ENCODE measurements at regions not wholly inside any gene's neighbourhood (a gene's known extent, or its start where the extent isn't known, plus 50 kb on each side); places are given as distances from the start of the nearest gene placed in this dataset.

DNA sequence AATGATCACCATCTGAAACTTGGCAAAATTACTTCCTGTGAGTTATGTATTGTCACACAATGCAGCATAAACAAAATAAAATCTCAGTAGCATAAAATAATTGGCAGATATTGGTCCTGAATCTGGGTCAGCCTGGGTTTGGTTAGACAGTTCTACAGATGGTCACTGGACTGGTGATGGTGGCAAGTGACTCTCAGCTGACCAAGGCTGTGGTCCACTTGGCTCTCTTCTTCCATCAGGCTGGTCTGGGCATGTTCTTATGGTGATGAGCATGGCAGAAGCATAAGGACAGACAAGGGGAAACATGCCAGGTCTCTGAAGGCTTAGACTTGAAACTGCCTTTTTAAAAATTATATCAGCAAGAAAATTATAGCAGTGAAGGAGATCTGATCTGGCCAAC, 1205.0 kb upstream of the EPHA6 start:
- peaks cover 4% of the 10 kb centered on the region for H3K9me3 ChIP-seq (replicated peaks; ENCODE audit: low read length)

DNA sequence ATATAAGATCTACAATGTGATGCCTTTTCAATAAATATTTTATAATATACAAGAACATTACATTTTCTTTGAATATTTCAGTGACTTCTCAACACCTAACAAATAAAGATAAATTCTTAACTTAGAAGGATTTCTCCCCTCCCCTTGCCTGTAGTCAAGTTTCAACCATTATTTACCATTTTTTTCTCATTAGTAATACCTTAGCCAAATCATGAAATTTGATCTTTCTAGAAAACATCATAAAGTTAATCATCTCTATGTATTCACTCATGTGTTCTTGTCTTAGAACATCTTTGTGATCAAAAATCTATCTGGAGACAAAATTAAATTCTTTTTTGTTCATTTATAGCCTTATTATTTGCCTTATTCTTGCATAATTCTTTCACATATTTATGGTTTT, 1201.8 kb upstream of the EPHA6 start:
- Histone ChIP-seq H3K4me3 (ENCODE audit: low read length) (no peak overlapping the region), H3K4me2 (ENCODE audit: low read length) (no peak overlapping the region), H3K27me3 (ENCODE audit: control insufficient read depth, insufficient read depth, low read length) (no peaks in the 10 kb centered on the region), H3K36me3 (ENCODE audit: insufficient read depth, low read length) (no peaks in the 10 kb centered on the region), H3K9me3 (replicated peaks; ENCODE audit: low read length) (no peaks in the 10 kb centered on the region), H3K9ac (ENCODE audit: low read depth, low read length) (no peak overlapping the region), H3K4me1 (ENCODE audit: control insufficient read depth, insufficient read depth, low read length) (no peaks in the 10 kb centered on the region)

More for the DNA sequence above, 1205.0 kb upstream of the EPHA6 start:
- no peak overlapping the region for H3K4me2 ChIP-seq (ENCODE audit: low read length)
- no peaks in the 10 kb centered on the region for H3K4me1 ChIP-seq (ENCODE audit: control insufficient read depth, insufficient read depth, low read length)
- no peak overlapping the region for H3K4me3 ChIP-seq (ENCODE audit: low read length)
- no peaks in the 10 kb centered on the region for H3K36me3 ChIP-seq (ENCODE audit: insufficient read depth, low read length)
- H3K27me3 ChIP-seq (ENCODE audit: control insufficient read depth, insufficient read depth, low read length), result no peaks in the 10 kb centered on the region
- H3K9ac ChIP-seq (ENCODE audit: low read depth, low read length), result no peak overlapping the region

- Histone ChIP-seq H3K4me2 (ENCODE audit: low read length) (no peak overlapping the region), H3K36me3 (ENCODE audit: insufficient read depth, low read length) (no peaks in the 10 kb centered on the region), H3K4me3 (ENCODE audit: low read length) (no peak overlapping the region), H3K27me3 (ENCODE audit: control insufficient read depth, insufficient read depth, low read length) (no peaks in the 10 kb centered on the region), H3K4me1 (ENCODE audit: control insufficient read depth, insufficient read depth, low read length) (no peaks in the 10 kb centered on the region), H3K9me3 (replicated peaks; ENCODE audit: low read length) (peaks cover 4% of the 10 kb centered on the region), H3K9ac (ENCODE audit: low read depth, low read length) (no peak overlapping the region)
Measured at GRCh38 chr3:95613993-95614392, 1200.4 kb upstream of the EPHA6 start.

- no peak overlapping the region for H3K4me2 ChIP-seq (ENCODE audit: low read length)
- no peaks in the 10 kb centered on the region for H3K36me3 ChIP-seq (ENCODE audit: insufficient read depth, low read length)
- H3K4me1 ChIP-seq (ENCODE audit: control insufficient read depth, insufficient read depth, low read length), result no peaks in the 10 kb centered on the region
- H3K9ac ChIP-seq (ENCODE audit: low read depth, low read length), result no peak overlapping the region
- peaks cover 4% of the 10 kb centered on the region for H3K9me3 ChIP-seq (replicated peaks; ENCODE audit: low read length)
- no peak overlapping the region for H3K4me3 ChIP-seq (ENCODE audit: low read length)
- no peaks in the 10 kb centered on the region for H3K27me3 ChIP-seq (ENCODE audit: control insufficient read depth, insufficient read depth, low read length)
Measured at GRCh38 chr3:95615592-95616310, 1198.6 kb upstream of the EPHA6 start.

DNA sequence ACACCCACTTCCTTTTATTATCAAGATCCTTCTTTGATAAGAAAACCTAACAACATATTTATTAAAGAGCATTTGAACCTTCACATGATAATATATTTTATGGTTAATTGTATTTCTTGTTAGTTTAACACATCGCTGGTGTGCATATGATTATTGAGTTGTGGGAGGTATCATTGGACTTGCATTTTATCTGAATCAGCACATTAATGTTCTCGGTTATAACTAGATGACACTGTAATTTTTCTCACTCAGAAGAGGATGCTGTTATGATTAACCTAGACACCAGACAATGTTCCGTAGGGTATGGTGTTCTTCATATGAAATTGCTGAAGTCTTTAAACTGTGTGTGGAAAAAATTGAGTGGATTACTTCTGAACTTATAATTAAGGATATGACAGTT, 1188.3 kb upstream of the EPHA6 start:
- Histone ChIP-seq H3K9ac (ENCODE audit: low read depth, low read length) (no peak overlapping the region), H3K4me3 (ENCODE audit: low read length) (no peak overlapping the region), H3K9me3 (replicated peaks; ENCODE audit: low read length) (peaks cover 3% of the 10 kb centered on the region), H3K27me3 (ENCODE audit: control insufficient read depth, insufficient read depth, low read length) (no peaks in the 10 kb centered on the region), H3K36me3 (ENCODE audit: insufficient read depth, low read length) (no peaks in the 10 kb centered on the region), H3K4me1 (ENCODE audit: control insufficient read depth, insufficient read depth, low read length) (no peaks in the 10 kb centered on the region), H3K4me2 (ENCODE audit: low read length) (no peak overlapping the region)

- H3K9ac ChIP-seq (ENCODE audit: low read depth, low read length), result no peak overlapping the region
- H3K36me3 ChIP-seq (ENCODE audit: insufficient read depth, low read length), result no peaks in the 10 kb centered on the region
- peaks cover 3% of the 10 kb centered on the region for H3K9me3 ChIP-seq (replicated peaks; ENCODE audit: low read length)
- H3K4me2 ChIP-seq (ENCODE audit: low read length), result no peak overlapping the region
- no peak overlapping the region for H3K4me3 ChIP-seq (ENCODE audit: low read length)
- no peaks in the 10 kb centered on the region for H3K4me1 ChIP-seq (ENCODE audit: control insufficient read depth, insufficient read depth, low read length)
- no peaks in the 10 kb centered on the region for H3K27me3 ChIP-seq (ENCODE audit: control insufficient read depth, insufficient read depth, low read length)
Measured at GRCh38 chr3:95627293-95627692, 1187.1 kb upstream of the EPHA6 start.

- H3K4me3 ChIP-seq (ENCODE audit: low read length), result no peak overlapping the region
- H3K9ac ChIP-seq (ENCODE audit: low read depth, low read length), result no peak overlapping the region
- no peaks in the 10 kb centered on the region for H3K4me1 ChIP-seq (ENCODE audit: control insufficient read depth, insufficient read depth, low read length)
- no peak overlapping the region for H3K4me2 ChIP-seq (ENCODE audit: low read length)
- peaks cover 3% of the 10 kb centered on the region for H3K9me3 ChIP-seq (replicated peaks; ENCODE audit: low read length)
- no peaks in the 10 kb centered on the region for H3K36me3 ChIP-seq (ENCODE audit: insufficient read depth, low read length)
- H3K27me3 ChIP-seq (ENCODE audit: control insufficient read depth, insufficient read depth, low read length), result no peaks in the 10 kb centered on the region
Measured at GRCh38 chr3:95627697-95628096, 1186.7 kb upstream of the EPHA6 start.

GRCh38 chr3:95629802-95630201, 1184.6 kb upstream of the EPHA6 start:
- no peaks in the 10 kb centered on the region for H3K4me1 ChIP-seq (ENCODE audit: control insufficient read depth, insufficient read depth, low read length)
- H3K36me3 ChIP-seq (ENCODE audit: insufficient read depth, low read length), result no peaks in the 10 kb centered on the region
- H3K4me3 ChIP-seq (ENCODE audit: low read length), result no peak overlapping the region
- H3K9me3 ChIP-seq (replicated peaks; ENCODE audit: low read length), result no peaks in the 10 kb centered on the region
- H3K9ac ChIP-seq (ENCODE audit: low read depth, low read length), result no peak overlapping the region
- no peaks in the 10 kb centered on the region for H3K27me3 ChIP-seq (ENCODE audit: control insufficient read depth, insufficient read depth, low read length)
- H3K4me2 ChIP-seq (ENCODE audit: low read length), result no peak overlapping the region

DNA sequence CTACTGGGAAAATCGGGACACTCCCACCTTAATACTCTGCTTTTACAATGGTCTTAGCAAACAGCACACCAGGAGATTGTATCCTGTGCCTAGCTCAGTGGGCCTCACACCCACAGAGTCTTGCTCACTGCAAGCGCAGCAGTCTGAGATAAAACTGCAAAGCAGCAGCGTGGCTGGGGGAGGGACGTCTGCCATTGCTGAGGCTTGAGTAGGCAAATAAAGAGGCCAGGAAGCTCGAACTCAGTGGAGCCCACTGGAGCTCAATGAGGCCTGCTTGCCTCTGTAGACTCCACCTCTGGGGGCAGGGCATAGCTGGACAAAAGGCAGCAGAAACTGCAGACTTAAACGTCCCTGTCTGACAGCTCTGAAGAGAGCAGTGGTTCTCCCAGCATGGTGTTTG, 1169.1 kb upstream of the EPHA6 start:
- Histone ChIP-seq H3K9ac (ENCODE audit: low read depth, low read length) (no peak overlapping the region), H3K36me3 (ENCODE audit: insufficient read depth, low read length) (no peaks in the 10 kb centered on the region), H3K4me3 (ENCODE audit: low read length) (no peak overlapping the region), H3K9me3 (replicated peaks; ENCODE audit: low read length) (no peaks in the 10 kb centered on the region), H3K27me3 (ENCODE audit: control insufficient read depth, insufficient read depth, low read length) (no peaks in the 10 kb centered on the region), H3K4me2 (ENCODE audit: low read length) (no peak overlapping the region), H3K4me1 (ENCODE audit: control insufficient read depth, insufficient read depth, low read length) (no peaks in the 10 kb centered on the region)

DNA sequence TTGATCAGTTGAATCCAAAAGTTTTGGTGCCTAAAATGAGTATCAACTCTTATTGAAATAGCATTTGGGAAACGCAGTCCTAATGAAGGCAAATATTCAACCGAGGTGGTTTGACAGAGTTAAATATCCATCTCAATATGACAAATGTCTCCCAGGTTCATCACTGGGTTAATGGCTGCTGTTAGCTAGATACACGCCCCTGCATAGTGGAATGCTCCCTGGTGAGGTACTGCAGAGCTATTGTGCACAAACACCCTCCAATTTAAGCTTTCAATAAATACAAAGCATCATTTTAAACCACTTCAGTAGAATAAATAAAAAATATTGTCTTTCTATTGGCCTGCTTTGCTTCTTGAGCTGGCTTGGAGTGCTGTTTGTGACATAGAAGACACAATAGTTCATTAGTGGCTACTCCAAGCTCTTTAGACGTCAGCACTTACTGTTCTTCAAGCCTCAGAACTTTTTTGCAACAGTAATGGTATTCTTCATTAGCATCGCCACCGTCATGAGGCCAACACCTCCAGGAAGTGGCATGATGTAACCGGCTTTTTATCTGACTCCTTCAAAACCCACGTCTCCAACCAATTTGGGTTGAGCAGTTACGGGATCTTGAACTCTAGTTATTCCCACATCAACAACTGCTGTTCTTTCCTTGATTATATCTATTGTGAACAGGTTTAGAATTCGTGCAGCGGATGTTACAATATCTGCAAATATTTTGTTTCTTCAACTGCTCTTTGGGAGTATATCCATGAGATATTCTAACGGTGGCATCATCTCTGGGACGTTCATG, 1159.6 kb upstream of the EPHA6 start:
- Histone ChIP-seq H3K9me3 (replicated peaks; ENCODE audit: low read length) (peaks cover 4% of the 10 kb centered on the region), H3K9ac (ENCODE audit: low read depth, low read length) (no peak overlapping the region), H3K4me3 (ENCODE audit: low read length) (no peak overlapping the region), H3K27me3 (ENCODE audit: control insufficient read depth, insufficient read depth, low read length) (no peaks in the 10 kb centered on the region), H3K4me2 (ENCODE audit: low read length) (no peak overlapping the region), H3K4me1 (ENCODE audit: control insufficient read depth, insufficient read depth, low read length) (no peaks in the 10 kb centered on the region), H3K36me3 (ENCODE audit: insufficient read depth, low read length) (no peaks in the 10 kb centered on the region)

DNA sequence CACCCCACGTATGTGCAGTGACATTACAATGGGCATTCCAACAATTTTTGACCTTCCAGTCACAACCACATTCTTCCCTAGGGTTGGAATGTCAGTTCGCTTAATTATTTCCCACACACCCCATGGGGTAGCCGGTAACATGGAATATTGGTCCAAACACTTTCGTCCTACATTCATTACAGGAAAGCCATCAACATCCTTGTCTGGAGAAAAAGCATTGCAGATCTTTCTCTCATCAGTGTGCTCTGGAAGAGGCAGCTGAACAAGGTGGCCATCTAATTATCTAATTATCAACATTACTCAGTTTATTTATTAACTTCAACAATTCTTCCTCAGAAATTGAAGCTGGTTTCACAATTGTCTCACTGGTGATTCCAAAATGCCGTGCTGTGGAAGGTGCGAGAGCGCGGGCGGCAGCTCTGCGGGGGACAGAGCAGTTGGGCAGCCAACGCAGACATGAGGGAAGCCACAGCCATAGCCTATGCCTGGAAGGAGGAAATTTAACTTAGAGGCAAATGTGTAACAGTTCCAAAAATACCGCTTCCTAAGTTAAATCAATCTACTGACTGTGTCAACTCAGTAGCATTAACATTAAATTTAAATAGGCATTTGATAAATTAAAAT, 1158.9 kb upstream of the EPHA6 start:
- Histone ChIP-seq H3K9me3 (replicated peaks; ENCODE audit: low read length) (peaks cover 4% of the 10 kb centered on the region), H3K27me3 (ENCODE audit: control insufficient read depth, insufficient read depth, low read length) (no peaks in the 10 kb centered on the region), H3K4me3 (ENCODE audit: low read length) (no peak overlapping the region), H3K36me3 (ENCODE audit: insufficient read depth, low read length) (no peaks in the 10 kb centered on the region), H3K4me1 (ENCODE audit: control insufficient read depth, insufficient read depth, low read length) (no peaks in the 10 kb centered on the region), H3K9ac (ENCODE audit: low read depth, low read length) (no peak overlapping the region), H3K4me2 (ENCODE audit: low read length) (no peak overlapping the region)

Measured in skeletal muscle satellite cell (primary cell).